HG02798 (cell line): ENCODE measurements at regions not wholly inside any gene's neighbourhood (a gene's known extent, or its start where the extent isn't known, plus 50 kb on each side); places are given as distances from the start of the nearest gene placed in this dataset.

ENCODE experiments used
- ATAC-seq: cut with Tn5 transposase; IDR thresholded peaks from one replicate; pipeline ENCODE4 v1.9.1; 2021; ENCODE audit warnings: mild to moderate bottlenecking; ENCODE audit not compliant: unreplicated experiment, poor library complexity

DNA sequence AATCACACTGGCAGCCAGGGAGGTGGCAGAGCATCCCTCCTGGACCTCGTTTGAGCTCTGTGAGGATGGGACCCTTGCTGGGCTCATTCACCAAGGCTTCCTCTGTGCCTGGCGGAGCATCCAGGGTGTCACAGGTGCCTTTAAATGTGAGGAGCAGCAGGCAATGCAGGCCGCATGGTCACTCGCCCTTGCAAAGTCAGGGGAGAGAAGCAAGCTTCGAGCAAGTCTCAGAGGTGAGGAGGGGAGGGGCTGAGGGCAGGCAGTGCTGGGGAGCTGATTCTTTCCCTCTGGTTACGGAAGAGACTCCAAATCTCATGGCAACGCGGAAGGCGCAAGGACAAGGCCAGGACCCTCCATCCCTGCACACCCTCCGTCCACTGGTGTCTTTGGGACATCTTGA is 182.7 kb upstream of the PMEPA1 start:
- no peak for ATAC-seq

- no peak for ATAC-seq
Measured at GRCh38 chr20:57891014-57891413, 181.2 kb upstream of the PMEPA1 start.

DNA sequence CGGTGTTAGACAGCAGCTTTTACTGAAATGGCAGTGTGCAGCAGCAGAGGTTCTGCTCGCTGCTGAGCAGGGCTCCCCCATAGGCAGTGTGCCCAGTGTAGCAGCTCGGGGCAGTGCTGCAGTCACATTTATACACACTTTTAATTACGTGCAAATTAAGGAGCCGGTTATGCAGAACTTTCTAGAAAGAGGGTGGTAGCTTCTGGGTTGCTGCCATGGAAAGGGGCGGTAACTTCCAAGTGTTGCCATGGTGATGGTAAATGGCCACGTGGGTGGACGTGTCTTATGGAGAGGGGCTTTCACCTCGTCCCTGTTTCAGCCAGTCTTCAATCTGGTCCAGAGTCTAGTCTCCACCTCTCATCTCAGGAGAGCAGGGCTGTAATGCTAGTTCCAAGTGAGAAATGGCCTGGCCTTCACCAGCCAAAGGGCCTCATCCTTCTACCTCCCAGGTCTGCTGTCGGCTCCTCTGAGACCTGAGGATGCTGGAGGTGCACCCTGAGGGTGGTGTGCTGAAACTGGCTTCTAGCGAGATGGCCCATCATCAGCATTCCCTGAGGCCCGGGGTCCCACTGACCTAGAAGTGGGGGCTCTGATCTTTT is 180.5 kb upstream of the PMEPA1 start:
- ATAC-seq: no peak

- ATAC-seq: no peak
Measured at GRCh38 chr20:57888591-57888990, 178.8 kb upstream of the PMEPA1 start.

- ATAC-seq: no peak
Measured at GRCh38 chr20:57884956-57885355, 175.1 kb upstream of the PMEPA1 start.

DNA sequence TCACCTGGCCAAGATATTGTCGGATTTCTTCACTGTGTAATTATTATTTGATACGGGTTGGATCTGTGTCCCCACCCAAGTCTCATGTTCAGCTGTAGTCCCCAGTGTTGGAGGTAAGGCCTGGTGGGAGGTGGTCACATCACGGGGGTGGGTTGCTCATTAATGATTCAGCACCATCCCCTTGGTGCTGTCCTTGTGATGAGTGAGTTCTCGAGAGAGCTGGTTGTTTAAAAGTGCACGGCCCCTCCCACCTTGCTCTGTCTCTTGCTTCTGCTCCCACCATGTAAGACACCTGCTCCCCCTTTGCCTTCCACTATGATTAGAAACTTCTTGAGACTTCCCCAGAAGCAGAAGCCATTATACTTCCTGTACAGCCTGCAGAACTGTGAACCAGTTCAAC is 173.9 kb upstream of the PMEPA1 start:
- no peak for ATAC-seq

GRCh38 chr20:57883224-57883623 is 173.4 kb upstream of the PMEPA1 start:
- ATAC-seq: no peak

DNA sequence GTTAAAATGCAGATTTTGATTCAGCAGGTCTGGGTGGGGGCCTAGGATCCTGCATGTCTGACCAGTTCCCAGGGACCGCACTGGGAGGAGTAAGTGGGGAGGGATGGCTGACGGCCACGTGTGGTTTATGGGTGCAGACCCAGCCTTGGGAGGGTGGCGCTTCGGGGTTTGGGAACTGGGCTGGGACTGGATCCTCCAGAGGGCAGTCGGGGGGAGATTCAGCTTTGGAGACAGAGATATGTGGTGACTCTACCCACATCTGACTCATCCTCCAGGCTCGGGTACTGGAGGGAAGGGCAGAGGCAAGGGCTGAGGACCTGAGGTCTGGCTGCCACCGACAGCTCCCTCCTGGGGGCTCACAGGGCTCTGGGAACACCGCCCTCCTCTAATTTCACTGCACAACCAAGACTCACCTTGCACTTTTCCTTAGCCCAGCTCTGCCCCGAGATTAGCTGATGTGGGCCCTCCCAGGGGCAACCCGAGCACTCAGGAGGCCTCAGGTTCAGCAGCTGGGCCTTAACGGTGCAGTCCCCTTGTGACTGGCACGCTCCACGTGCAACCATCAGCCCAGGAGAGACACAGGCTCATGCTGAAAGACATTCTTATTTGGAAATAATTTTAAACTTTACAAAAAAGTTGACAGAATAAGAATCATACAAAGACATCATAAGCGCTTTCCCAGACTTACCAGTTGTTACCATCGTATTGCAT is 172.8 kb upstream of the PMEPA1 start:
- ATAC-seq: no peak

GRCh38 chr20:57881466-57882385 is 171.9 kb upstream of the PMEPA1 start:
- no peak for ATAC-seq

DNA sequence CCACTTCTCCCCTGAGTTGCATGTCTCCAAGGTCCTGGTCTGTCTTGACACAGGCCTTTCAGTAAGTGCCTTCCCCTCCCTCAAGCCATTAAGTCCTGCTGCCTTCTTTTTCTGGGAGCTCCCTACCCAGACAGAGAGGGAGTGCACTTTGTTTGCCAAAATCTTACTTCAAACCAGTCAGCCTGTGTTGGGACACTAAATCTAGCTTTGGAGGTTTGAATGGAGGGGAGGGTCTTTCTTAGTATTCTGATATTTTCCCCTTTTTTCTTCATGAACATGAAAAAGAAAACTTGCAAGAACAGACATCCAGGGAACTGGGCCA is 170.7 kb upstream of the PMEPA1 start:
- no peak for ATAC-seq

GRCh38 chr20:57879779-57880570 is 170.2 kb upstream of the PMEPA1 start:
- no peak for ATAC-seq

- ATAC-seq: no peak
Measured at GRCh38 chr20:57879437-57879778, 169.6 kb upstream of the PMEPA1 start.

DNA sequence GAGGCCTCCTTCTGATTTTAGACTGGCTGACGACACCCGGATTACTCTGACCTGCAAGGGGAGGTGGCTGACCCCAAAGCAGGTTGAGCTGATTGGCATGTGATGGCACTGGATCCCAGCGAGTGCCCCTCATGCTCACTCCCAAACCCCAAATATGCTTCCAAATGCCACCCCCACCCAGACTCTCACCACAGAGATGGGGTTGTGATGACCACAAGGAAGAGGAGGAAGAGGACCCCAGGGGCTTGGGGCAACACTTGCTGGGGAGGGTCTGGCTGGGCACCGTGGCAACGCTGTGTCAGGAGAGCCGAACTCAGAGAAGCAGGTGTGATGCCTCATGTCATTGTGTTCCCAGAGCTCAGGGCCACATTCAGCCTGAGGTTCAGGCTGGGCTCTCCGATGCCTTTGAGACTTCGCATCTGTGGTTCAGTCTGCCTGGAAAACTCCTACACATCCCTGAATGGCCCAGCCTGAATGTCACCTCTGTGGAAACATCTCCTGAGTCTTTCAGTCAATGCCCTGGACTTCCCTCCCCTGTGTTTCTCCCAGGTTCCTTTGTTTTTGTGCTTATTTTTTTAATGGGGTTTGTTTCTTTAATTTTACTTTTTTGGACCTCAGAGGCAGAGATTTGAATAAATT is 169.1 kb upstream of the PMEPA1 start:
- ATAC-seq: no peak

- no peak for ATAC-seq
Measured at GRCh38 chr20:57877995-57878394, 168.2 kb upstream of the PMEPA1 start.

DNA sequence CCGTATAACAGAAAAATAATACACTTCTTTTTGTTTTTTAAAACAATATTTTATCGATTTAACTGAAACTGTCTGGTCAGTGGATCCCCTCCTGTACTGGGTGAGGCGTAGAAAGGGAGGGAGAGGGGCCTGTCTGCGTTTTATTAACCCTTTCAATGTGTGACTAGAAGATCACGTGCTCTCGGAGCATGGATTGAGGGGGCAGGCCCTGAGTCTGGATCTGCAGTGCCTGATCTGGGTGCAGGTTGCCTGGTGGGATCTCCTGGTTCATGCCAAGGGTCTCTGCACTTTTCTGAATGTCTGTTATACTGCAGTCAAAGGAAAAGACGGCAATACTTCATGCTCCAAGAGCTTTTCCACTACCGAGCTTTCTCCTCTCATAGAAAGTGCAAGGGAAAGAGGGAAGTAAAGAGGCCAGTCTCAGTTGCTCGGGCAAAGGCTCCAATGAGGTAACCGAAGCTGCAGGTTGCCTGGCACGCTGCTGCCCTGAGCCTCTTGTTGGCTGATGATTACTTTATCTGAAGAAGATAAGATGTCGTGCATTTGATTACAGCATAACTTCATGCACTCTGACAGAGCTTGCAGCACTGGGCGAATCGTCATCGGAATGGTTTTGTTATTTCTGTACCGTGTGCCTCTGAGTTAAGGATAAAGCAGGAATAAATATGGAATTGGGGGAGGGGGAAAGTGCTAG is 167.5 kb upstream of the PMEPA1 start:
- no peak for ATAC-seq

DNA sequence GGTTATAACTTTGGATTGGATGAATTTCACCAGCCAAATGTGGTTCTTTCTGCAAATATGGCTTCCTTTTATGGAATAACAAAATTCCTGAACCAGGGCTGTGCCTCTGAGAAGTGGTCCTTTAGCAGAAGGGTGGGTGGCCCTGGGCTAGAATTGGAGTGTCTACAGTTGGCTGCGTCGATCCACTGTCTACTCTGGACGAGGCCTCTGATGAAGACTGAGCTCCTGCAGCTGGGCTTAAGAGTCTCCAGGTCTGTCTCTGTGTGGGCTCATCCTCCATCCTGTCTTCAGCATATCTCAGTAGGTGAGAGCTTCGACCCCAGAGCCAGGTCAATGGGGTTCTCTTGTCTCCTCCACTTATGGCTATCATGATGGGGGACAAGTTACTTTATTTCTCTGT is 166.3 kb upstream of the PMEPA1 start:
- ATAC-seq: no peak

DNA sequence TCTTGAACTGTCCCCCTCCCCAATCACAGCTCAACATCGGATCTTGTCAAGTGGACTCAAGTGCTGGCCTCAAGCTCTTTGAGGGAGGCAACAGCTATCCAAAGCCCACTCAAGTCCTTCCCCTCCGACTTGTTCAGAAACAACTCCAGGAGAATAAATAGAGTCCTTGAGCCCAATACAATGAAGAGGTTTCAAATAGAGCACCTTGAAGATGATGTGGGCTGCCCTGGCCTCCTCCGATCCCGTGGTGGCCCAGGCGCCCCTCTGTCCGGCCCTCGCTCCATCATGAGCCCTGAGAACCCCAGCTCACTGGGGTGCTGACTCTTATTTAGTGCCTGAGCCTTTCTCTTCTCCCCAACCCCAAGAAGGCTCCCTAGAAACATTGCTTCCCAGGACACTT is 164.3 kb upstream of the PMEPA1 start:
- ATAC-seq: no peak

DNA sequence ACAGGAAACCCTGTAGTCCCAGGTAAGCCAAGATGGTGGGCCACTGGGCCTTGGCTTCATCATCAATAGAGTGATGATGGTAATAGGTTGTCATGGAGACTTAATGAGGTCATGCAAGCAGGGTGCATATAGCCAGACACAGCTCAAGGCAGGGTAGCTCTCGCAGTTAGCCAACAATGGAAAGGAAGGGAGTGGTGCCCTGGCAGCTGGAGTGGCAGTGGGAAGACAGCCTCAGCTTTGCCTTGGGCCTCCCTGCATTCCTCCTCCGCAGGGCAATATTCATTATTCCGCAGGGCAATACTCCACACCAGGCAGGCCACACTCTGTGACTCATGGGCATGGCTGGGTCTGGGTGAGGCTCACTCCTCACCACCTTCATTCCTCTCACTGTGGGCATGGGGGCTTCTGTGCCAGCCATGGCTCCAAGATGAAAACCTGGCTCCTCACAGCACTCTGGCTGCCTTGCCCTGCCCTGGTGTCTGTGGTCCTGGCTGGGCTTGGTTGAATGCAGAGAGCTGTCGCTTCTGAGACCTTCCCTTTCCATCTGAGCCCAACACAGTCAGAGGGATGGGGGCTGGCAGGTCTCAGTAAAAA is 163.1 kb upstream of the PMEPA1 start:
- no peak for ATAC-seq

DNA sequence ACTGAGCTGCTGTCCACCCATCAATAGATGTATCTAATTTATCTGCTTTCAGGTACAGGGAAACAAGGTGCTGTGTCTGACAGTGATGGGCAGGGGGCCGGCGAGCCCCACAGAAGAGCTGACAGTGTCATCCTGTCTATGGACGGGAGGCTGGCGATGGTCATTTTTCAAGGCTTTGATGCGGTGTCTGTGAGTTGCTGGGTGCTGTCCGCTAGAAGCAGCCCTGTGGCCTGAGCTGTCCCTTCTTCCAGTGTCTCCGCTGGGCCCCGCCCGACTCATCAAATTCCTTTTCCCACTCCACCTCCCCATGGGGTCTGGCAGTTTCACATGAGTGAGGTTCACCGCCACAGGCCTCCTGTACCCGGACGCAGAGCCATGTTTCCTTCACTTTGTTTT is 161.4 kb upstream of the PMEPA1 start:
- no peak for ATAC-seq
